Panc1 (cell line): ENCODE measurements at regions not wholly inside any gene's neighbourhood (a gene's known extent, or its start where the extent isn't known, plus 50 kb on each side); places are given as distances from the start of the nearest gene placed in this dataset.

Experiments
- CTCF ChIP-seq: fragments of 450-650 bp; IDR thresholded peaks from 2 replicates; pipeline ENCODE4 v1.5.1; 2017; ENCODE audit warnings: mild to moderate bottlenecking
- POLR2AphosphoS5 ChIP-seq: IDR thresholded peaks from 2 replicates; pipeline ENCODE4 v1.6.1; 2012; ENCODE audit warnings: mild to moderate bottlenecking, low read depth, low read length, moderate library complexity
- REST ChIP-seq, 2 experiments: IDR thresholded peaks; 2 replicates each; pipeline ENCODE4 v1.6.1; 2011 to 2012; ENCODE audit warnings: low read depth in 2 of 2, control low read depth in 1 of 2, low read length in 1 of 2, mild to moderate bottlenecking in 1 of 2, moderate library complexity in 1 of 2; ENCODE audit not compliant: insufficient read depth in 1 of 2
- SIN3A ChIP-seq: IDR thresholded peaks from 2 replicates; pipeline ENCODE4 v1.6.1; 2012; ENCODE audit warnings: low read depth, mild to moderate bottlenecking, low read length, moderate library complexity, borderline replicate concordance; ENCODE audit not compliant: insufficient read depth
- TCF7L2 ChIP-seq: IDR thresholded peaks from 2 replicates; pipeline ENCODE4 v1.6.1; 2011; ENCODE audit warnings: mild to moderate bottlenecking, low read depth, low read length, inconsistent platforms

- TF ChIP-seq CTCF, result no peak
- TF ChIP-seq SIN3A, result no peak
- no peak for TF ChIP-seq POLR2AphosphoS5
- no peak for TF ChIP-seq REST (IDR thresholded peaks at IDR 0.05; ENCODE audit: insufficient read depth in 1 of 2, low read depth in 2 of 2, low read length in 1 of 2)
- no peak for TF ChIP-seq TCF7L2
Observed at GRCh38 chr12:98013560-98013959, 501.8 kb upstream of the TMPO start.
